Psoas muscle (tissue), 7 donors: ENCODE measurements at regions not wholly inside any gene's neighbourhood (a gene's known extent, or its start where the extent isn't known, plus 50 kb on each side); places are given as distances from the start of the nearest gene placed in this dataset.

Experiments used
- ATAC-seq, 4 donors: fragments of 200-7000 bp; cut with Tn5 transposase; one replicate each; pipeline ENCODE4 v1.9.1; 2020; ENCODE audit warnings: moderate library complexity in 3 of 4, mild to moderate bottlenecking in 2 of 4
- DNase-seq, 2 donors: peaks; one replicate each; pipeline ENCODE4 v3.0.0-alpha.2; 2020
- H3K27ac ChIP-seq: fragments of 200-600 bp; one replicate; pipeline ENCODE4 v1.8.0; 2022
- H3K27me3 ChIP-seq, 3 donors: fragments of 200-600 bp in 1 of 3; one replicate each; pipeline versions ENCODE4 v1.6.1 to v1.8.0; 2013 to 2022; ENCODE audit warnings: low read length in 2 of 3, mild to moderate bottlenecking in 2 of 3, moderate library complexity in 1 of 3; ENCODE audit not compliant: insufficient read depth in 3 of 3
- H3K36me3 ChIP-seq, 2 donors: fragments of 200-600 bp in 1 of 2; one replicate each; pipeline versions ENCODE4 v1.6.1 to v1.8.0; 2013 to 2022; ENCODE audit warnings: low read depth in 1 of 2, mild to moderate bottlenecking in 1 of 2, moderate library complexity in 1 of 2; ENCODE audit not compliant: insufficient read depth in 1 of 2
- H3K4me1 ChIP-seq: fragments of 200-600 bp; one replicate; pipeline ENCODE4 v1.8.0; 2022
- H3K4me3 ChIP-seq: fragments of 200-600 bp; one replicate; pipeline ENCODE4 v1.8.0; 2022; ENCODE audit warnings: mild to moderate bottlenecking
- H3K9me3 ChIP-seq: fragments of 200-600 bp; one replicate; pipeline ENCODE4 v1.8.0; 2022
- CTCF ChIP-seq: fragments of 200-600 bp; IDR thresholded peaks from one replicate; pipeline ENCODE4 v1.8.0; 2022; ENCODE audit warnings: antibody characterized with exemption
- WGBS, 3 donors: extraction: QIAGEN DNeasy Blood & Tissue Kit; methylation state at CpG; one replicate each; pipeline versions ENCODE4 v1.1.6 to v1.1.7; 2013; 5-methylcytosine and 5-hydroxymethylcytosine counted together
- intact Hi-C, 2 donors: fragments of 100-400 bp; cut with DNase I; formaldehyde crosslinking; loops; one replicate each; pipeline versions ENCODE4 v1.11.0 to v1.14.2; 2022
- donor health status: healthy with polysubstance abuse.
- donor health status: DM: no; HTN: no; CAD: no; lungs with moderate emphysema.
- donor health status: Bipolar disorder and iron deficiency.
- donor health status: healthy.
- donor health status: DM: yes; HTN: yes; CAD: no.
- donor health status: DM: no; HTN: no; CAD: no.
- donor health status: DM: yes; HTN: yes; CAD: no.

GRCh38 chr18:70428439-70428838 lies 139.6 kb downstream of the SOCS6 start:
- no peak for TF ChIP-seq CTCF
- WGBS, 3 donors = 91 to 100% (median 95%) methylated on average over 1 of the region's 1 CpG
- H3K27ac ChIP-seq = no peak overlapping the region
- ATAC-seq (no peak), DNase-seq (no peak)
- H3K36me3 ChIP-seq = no peaks in the 10 kb centered on the region
- H3K4me1 ChIP-seq = peaks cover under 1% of the 10 kb centered on the region
- H3K27me3 ChIP-seq = no peaks in the 10 kb centered on the region
- intact Hi-C loops = no loop called here
- no peaks in the 10 kb centered on the region for H3K9me3 ChIP-seq
- H3K4me3 ChIP-seq = no peak overlapping the region

GRCh38 chr18:70426818-70427217 lies 138.0 kb downstream of the SOCS6 start:
- no peak for ATAC-seq
- 86 to 91% (median 86%) methylated on average over 9 of the region's 9 CpGs for WGBS, 3 donors
- intact Hi-C loops = no loop called here
- Histone ChIP-seq H3K4me3 (no peak overlapping the region), H3K4me1 (peaks cover 7% of the 10 kb centered on the region), H3K27ac (no peak overlapping the region), H3K9me3 (no peaks in the 10 kb centered on the region), H3K36me3 (no peaks in the 10 kb centered on the region), H3K27me3 (no peaks in the 10 kb centered on the region)
- no peak for DNase-seq
- no peak for TF ChIP-seq CTCF

GRCh38 chr18:70425236-70425635 lies 136.4 kb downstream of the SOCS6 start:
- no peak overlapping the region for H3K4me3 ChIP-seq
- intact Hi-C loops = no loop called here
- DNase-seq (no peak), ATAC-seq (no peak)
- WGBS, 3 donors = 80 to 92% (median 85%) methylated on average over 3 of the region's 3 CpGs
- peaks cover 7% of the 10 kb centered on the region for H3K4me1 ChIP-seq
- H3K27me3 ChIP-seq = no peaks in the 10 kb centered on the region
- H3K36me3 ChIP-seq = no peaks in the 10 kb centered on the region
- TF ChIP-seq CTCF = no peak
- H3K9me3 ChIP-seq = no peaks in the 10 kb centered on the region
- H3K27ac ChIP-seq = no peak overlapping the region

GRCh38 chr18:70423988-70424387 lies 135.1 kb downstream of the SOCS6 start:
- no peak for ATAC-seq
- Histone ChIP-seq H3K4me3 (no peak overlapping the region), H3K27me3 (no peaks in the 10 kb centered on the region), H3K4me1 (peaks cover 7% of the 10 kb centered on the region), H3K27ac (no peak overlapping the region), H3K9me3 (no peaks in the 10 kb centered on the region), H3K36me3 (no peaks in the 10 kb centered on the region)
- no peak for DNase-seq
- 27 to 48% (median 32%) methylated on average over 4 of the region's 4 CpGs for WGBS, 3 donors
- intact Hi-C loops = loop anchor here in 1 of 2 donors (5.0 kb wide), 1 partner anchor 137 kb away; the partner anchor contains the start of gene SOCS6
- no peak for TF ChIP-seq CTCF

- intact Hi-C loops = loop anchor here in 1 of 2 donors (5.0 kb wide), 1 partner anchor 136 kb away; the partner anchor contains the start of gene SOCS6
- ATAC-seq = no peak
- Histone ChIP-seq H3K27ac (no peak overlapping the region), H3K27me3 (no peaks in the 10 kb centered on the region), H3K4me3 (no peak overlapping the region), H3K9me3 (no peaks in the 10 kb centered on the region), H3K36me3 (no peaks in the 10 kb centered on the region), H3K4me1 (peaks cover 7% of the 10 kb centered on the region)
- WGBS, 3 donors = 48 to 69% (median 66%) methylated on average over 5 of the region's 5 CpGs
- no peak for DNase-seq
- no peak for TF ChIP-seq CTCF
Observed at GRCh38 chr18:70423120-70423519, 134.3 kb downstream of the SOCS6 start.
